C4-2B (cell line): ENCODE measurements at regions not wholly inside any gene's neighbourhood (a gene's known extent, or its start where the extent isn't known, plus 50 kb on each side); places are given as distances from the start of the nearest gene placed in this dataset.

Source experiments
- CTCF ChIP-seq: fragments of 450-650 bp; conservative IDR thresholded peaks from 2 replicates; pipeline ENCODE4 v1.5.1; 2017; ENCODE audit warnings: mild to moderate bottlenecking
- ZFX ChIP-seq: fragments of 450-650 bp; IDR thresholded peaks from 2 replicates; pipeline ENCODE4 v1.6.1; 2017

- no peak for TF ChIP-seq CTCF
- no peak for TF ChIP-seq ZFX
These were observed 308.4 kb upstream of the GJE1 start for GRCh38 chr6:141824350-141824749.
